Trophoblast cell (in vitro differentiated cells and primary cell): ENCODE measurements at regions not wholly inside any gene's neighbourhood (a gene's known extent, or its start where the extent isn't known, plus 50 kb on each side); places are given as distances from the start of the nearest gene placed in this dataset.
A peak's percentile ranks its signal among the peaks of the same experiment; 100 is the strongest.

ENCODE experiments used
- DNase-seq, 2 donors: peaks; one replicate each; pipeline ENCODE4 v3.0.0-alpha.2; 2016
- H2AFZ ChIP-seq: 2 replicates; pipeline ENCODE4 v1.6.1; 2013; ENCODE audit warnings: low read length, moderate library complexity, mild to moderate bottlenecking; ENCODE audit not compliant: insufficient read depth, poor library complexity
- H2AK5ac ChIP-seq: 2 replicates; pipeline ENCODE4 v1.6.1; 2013; ENCODE audit warnings: mild to moderate bottlenecking, low read length
- H2BK120ac ChIP-seq: 2 replicates; pipeline ENCODE4 v1.6.1; 2013; ENCODE audit warnings: low read length, mild to moderate bottlenecking, moderate library complexity; ENCODE audit not compliant: insufficient read depth, poor library complexity
- H2BK12ac ChIP-seq: 2 replicates; pipeline ENCODE4 v1.6.1; 2013; ENCODE audit warnings: mild to moderate bottlenecking, low read length, moderate library complexity
- H2BK5ac ChIP-seq: 2 replicates; pipeline ENCODE4 v1.6.1; 2013; ENCODE audit warnings: low read length, low read depth, moderate library complexity, mild to moderate bottlenecking; ENCODE audit not compliant: poor library complexity
- H3K14ac ChIP-seq: 2 replicates; pipeline ENCODE4 v1.6.1; 2013; ENCODE audit warnings: mild to moderate bottlenecking, low read length
- H3K18ac ChIP-seq: 2 replicates; pipeline ENCODE4 v1.6.1; 2013; ENCODE audit warnings: mild to moderate bottlenecking, low read length
- H3K23ac ChIP-seq: 2 replicates; pipeline ENCODE4 v1.6.1; 2013; ENCODE audit warnings: low read length
- H3K27ac ChIP-seq: 2 replicates; pipeline ENCODE4 v1.5.1; 2013; ENCODE audit warnings: low read depth, mild to moderate bottlenecking, inconsistent platforms, low read length, moderate library complexity
- H3K27me3 ChIP-seq: 2 replicates; pipeline ENCODE4 v1.6.1; 2013; ENCODE audit warnings: inconsistent platforms, mild to moderate bottlenecking, low read length, moderate library complexity; ENCODE audit not compliant: insufficient read depth
- H3K36me3 ChIP-seq, 2 experiments: 1 replicate in 1 of 2; 2 replicates in 1 of 2; pipeline ENCODE4 v1.6.1; 2013; ENCODE audit warnings: low read length in 2 of 2, mild to moderate bottlenecking in 2 of 2, moderate library complexity in 1 of 2; ENCODE audit not compliant: insufficient read depth in 2 of 2, control insufficient read depth in 1 of 2
- H3K4ac ChIP-seq: 2 replicates; pipeline ENCODE4 v1.6.1; 2013; ENCODE audit warnings: low read depth, mild to moderate bottlenecking, low read length, moderate library complexity
- H3K4me1 ChIP-seq, 2 experiments: 1 replicate in 1 of 2; 2 replicates in 1 of 2; pipeline ENCODE4 v1.6.1; 2013; ENCODE audit warnings: low read length in 2 of 2, mild to moderate bottlenecking in 2 of 2, moderate library complexity in 1 of 2; ENCODE audit not compliant: insufficient read depth in 2 of 2, control insufficient read depth in 1 of 2
- H3K4me2 ChIP-seq: 2 replicates; pipeline ENCODE4 v1.6.1; 2013; ENCODE audit warnings: inconsistent platforms, mild to moderate bottlenecking, low read length, moderate library complexity
- H3K4me3 ChIP-seq: 2 replicates; pipeline ENCODE4 v1.5.1; 2013; ENCODE audit warnings: mild to moderate bottlenecking, low read depth, low read length, inconsistent platforms
- H3K79me1 ChIP-seq: one replicate; pipeline ENCODE4 v1.6.1; 2013; ENCODE audit warnings: low read length
- H3K79me2 ChIP-seq: 2 replicates; pipeline ENCODE4 v1.6.1; 2013; ENCODE audit warnings: low read length, mild to moderate bottlenecking; ENCODE audit not compliant: control insufficient read depth, insufficient read depth, poor library complexity
- H3K9ac ChIP-seq: 2 replicates; pipeline ENCODE4 v1.6.1; 2013; ENCODE audit warnings: mild to moderate bottlenecking, low read length
- H3K9me3 ChIP-seq: 2 replicates; pipeline ENCODE4 v1.6.1; 2013; ENCODE audit warnings: low read depth, mild to moderate bottlenecking, control low read depth, inconsistent platforms, low read length; ENCODE audit not compliant: insufficient read depth
- H4K12ac ChIP-seq: 2 replicates; pipeline ENCODE4 v1.6.1; 2013; ENCODE audit warnings: low read depth, mild to moderate bottlenecking, low read length, moderate library complexity
- H4K8ac ChIP-seq: 2 replicates; pipeline ENCODE4 v1.6.1; 2013; ENCODE audit warnings: low read depth, mild to moderate bottlenecking, low read length, moderate library complexity
- H4K91ac ChIP-seq: one replicate; pipeline ENCODE4 v1.6.1; 2013; ENCODE audit warnings: low read depth, mild to moderate bottlenecking, low read length, moderate library complexity
- WGBS: extraction: QIAGEN DNeasy Blood & Tissue Kit; methylation state at CpG from one replicate; pipeline ENCODE4 v1.1.7; 2013; ENCODE audit warnings: missing lambda C conversion rate; ENCODE audit not compliant: insufficient read length, insufficient coverage; ENCODE audit errors: extremely low coverage; 5-methylcytosine and 5-hydroxymethylcytosine counted together

DNA sequence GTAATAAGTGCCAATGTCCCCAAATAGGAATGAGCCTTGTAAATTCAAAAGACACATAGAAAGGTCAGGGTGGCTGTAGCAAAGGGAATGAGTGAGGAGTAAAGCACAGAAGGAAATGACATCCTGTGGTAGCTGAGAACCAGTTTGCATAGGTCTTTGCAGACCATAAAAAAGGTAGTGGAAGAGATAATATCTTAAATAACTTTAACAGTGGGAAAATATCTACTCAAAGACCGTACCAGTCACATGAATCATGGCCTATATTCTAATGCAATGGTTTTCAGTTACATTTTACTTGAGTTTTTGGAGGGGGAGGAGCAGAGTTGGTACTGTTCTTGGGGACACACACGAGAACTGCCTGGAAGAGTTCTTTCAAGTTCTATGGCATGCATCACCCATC, 297.3 kb upstream of the ADAMTS9 start:
- Histone ChIP-seq H3K79me2 (no peaks in the 10 kb centered on the region), H2BK120ac (no peak overlapping the region), H2AK5ac (no peak overlapping the region), H3K27me3 (no peaks in the 10 kb centered on the region), H3K9ac (no peak overlapping the region), H3K36me3 (no peaks in the 10 kb centered on the region), H3K23ac (no peak overlapping the region), H3K4me2 (no peak overlapping the region), H3K27ac (no peak overlapping the region), H4K91ac (no peak overlapping the region), H3K4me1 (no peaks in the 10 kb centered on the region), H3K18ac (no peak overlapping the region), H2BK5ac (no peak overlapping the region), H3K79me1 (no peaks in the 10 kb centered on the region), H3K4me3 (no peak overlapping the region), H4K8ac (no peak overlapping the region), H4K12ac (no peak overlapping the region), H3K4ac (no peak overlapping the region), H2BK12ac (no peak overlapping the region), H3K9me3 (no peaks in the 10 kb centered on the region), H3K14ac (no peak overlapping the region), H2AFZ (no peak overlapping the region)
- WGBS, result no CpG with 5 or more reads among the region's 2 CpGs
- peak in 1 of 2 donors; percentile 27 for DNase-seq

DNA sequence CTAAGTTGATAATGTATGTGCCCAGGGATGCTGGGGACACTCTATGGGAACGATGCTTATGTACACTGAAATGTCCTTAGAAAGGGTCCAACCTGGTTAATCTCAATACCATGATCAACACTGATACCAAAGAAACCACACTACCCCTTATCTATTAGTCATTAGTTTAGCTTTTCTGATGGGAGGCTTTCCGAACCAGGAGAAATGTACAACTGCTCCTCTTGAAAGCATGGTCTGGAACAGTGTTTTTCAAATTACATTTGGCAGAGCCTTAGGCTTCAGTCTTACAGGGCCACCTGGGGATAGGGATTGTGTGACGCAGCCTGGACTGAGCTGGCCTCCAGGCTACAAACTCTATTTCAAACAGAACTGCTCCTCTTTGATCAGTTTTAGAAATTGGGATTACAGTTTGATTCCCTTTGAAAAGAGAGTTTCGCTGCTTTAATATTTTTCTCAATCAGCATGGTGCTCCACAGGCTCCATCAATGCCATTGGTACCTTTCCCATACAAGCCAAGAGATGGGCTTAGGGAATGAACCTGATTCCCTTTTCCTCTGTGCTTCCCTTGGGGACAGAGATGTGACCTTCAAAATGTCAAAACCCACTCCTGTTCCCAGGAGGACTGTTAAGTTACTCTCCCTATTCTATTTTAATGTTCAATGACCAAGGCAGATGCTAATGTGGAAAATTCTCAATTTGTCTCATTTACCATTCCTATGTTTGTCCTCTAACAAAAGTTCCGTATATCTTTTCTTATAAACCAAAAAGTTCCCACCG, 296.0 kb upstream of the ADAMTS9 start:
- no peak overlapping the region for H4K91ac ChIP-seq
- no peaks in the 10 kb centered on the region for H3K79me1 ChIP-seq
- no peak overlapping the region for H4K12ac ChIP-seq
- H3K4me3 ChIP-seq, result no peak overlapping the region
- no peak overlapping the region for H3K4ac ChIP-seq
- H3K23ac ChIP-seq, result no peak overlapping the region
- H3K36me3 ChIP-seq, result no peaks in the 10 kb centered on the region
- H3K9me3 ChIP-seq, result no peaks in the 10 kb centered on the region
- no peak for DNase-seq
- no peak overlapping the region for H3K27ac ChIP-seq
- no peaks in the 10 kb centered on the region for H3K79me2 ChIP-seq
- no peak overlapping the region for H4K8ac ChIP-seq
- H3K4me1 ChIP-seq, result no peaks in the 10 kb centered on the region
- no peak overlapping the region for H2BK5ac ChIP-seq
- H3K14ac ChIP-seq, result no peak overlapping the region
- no peak overlapping the region for H2AFZ ChIP-seq
- no peak overlapping the region for H3K18ac ChIP-seq
- no peak overlapping the region for H3K4me2 ChIP-seq
- H2AK5ac ChIP-seq, result no peak overlapping the region
- no CpG with 5 or more reads among the region's 6 CpGs for WGBS
- H3K9ac ChIP-seq, result no peak overlapping the region
- no peak overlapping the region for H2BK12ac ChIP-seq
- no peaks in the 10 kb centered on the region for H3K27me3 ChIP-seq
- no peak overlapping the region for H2BK120ac ChIP-seq

DNA sequence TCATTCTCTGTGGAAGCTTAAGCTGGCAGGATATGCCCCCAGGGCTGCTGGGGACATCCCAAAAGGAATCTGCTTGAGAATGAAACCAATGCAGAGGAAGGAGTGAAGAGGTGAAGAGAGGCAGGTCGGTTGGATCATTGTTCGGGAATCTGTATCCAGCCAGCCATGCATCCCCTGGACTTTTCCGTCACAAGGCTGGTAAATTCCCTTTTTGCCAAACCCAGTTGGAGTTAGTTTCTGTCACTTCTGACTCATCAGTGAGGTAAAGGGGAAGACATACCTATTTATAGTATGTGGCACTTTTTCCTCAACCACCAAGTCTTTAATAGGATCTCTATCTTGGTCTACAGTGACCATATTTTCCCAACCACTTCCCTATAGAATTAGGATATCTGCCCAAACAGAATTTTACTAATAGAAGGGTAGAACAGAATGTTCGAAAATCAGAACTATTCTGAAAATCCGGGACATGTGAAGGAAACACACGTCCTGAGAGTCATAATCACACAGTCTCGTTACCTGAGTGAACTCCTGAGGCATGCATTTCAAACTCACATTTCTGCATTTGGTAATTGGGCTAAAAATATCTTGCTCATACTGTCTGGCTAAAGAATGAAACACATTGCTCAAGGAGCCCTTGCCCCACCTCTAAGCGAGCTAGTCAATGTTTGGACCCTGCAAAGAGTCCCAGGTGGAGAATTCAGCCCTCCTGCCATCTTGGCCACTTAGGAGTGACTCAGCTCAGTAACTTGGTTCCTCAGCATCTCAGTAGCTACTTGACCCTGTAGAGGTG, 289.7 kb upstream of the ADAMTS9 start:
- Histone ChIP-seq H2BK5ac (peak overlapping the region; percentile 34), H4K12ac (no peak overlapping the region), H3K36me3 (no peaks in the 10 kb centered on the region), H3K4me3 (no peak overlapping the region), H2AFZ (no peak overlapping the region), H3K4me2 (no peak overlapping the region), H2AK5ac (no peak overlapping the region), H2BK120ac (no peak overlapping the region), H4K8ac (no peak overlapping the region), H3K27ac (peak overlapping the region; percentile 67), H2BK12ac (peak overlapping the region; percentile 20), H3K18ac (no peak overlapping the region), H3K23ac (no peak overlapping the region), H3K79me2 (no peaks in the 10 kb centered on the region), H3K9me3 (no peaks in the 10 kb centered on the region), H3K4me1 (peaks cover 10 to 21% of the 10 kb centered on the region in 2 experiments), H4K91ac (peak overlapping the region; percentile 38), H3K4ac (peak overlapping the region; percentile 7), H3K79me1 (peaks cover 14% of the 10 kb centered on the region), H3K27me3 (no peaks in the 10 kb centered on the region), H3K9ac (no peak overlapping the region), H3K14ac (peak overlapping the region; percentile 16)
- no CpG with 5 or more reads among the region's 8 CpGs for WGBS
- DNase-seq, result peak; percentile 95 to 96

DNA sequence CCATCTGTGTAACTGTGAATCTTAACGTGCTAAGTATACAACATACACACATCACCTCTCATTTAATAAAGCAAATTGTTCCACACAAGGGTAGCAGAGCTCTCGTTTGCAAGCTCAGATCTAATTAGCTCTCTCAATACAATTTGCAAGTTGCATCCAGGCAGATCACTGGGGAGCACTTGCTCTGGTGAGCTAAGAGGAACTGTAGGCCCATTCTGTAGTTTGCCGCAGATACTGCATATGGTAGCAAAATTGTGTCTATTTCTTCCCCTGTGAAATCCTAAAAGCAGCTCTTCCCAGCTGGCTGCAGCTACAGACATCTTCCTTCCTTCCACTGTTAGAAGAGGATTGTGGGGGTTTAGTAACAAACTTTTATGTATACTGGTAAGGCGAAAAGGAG, 288.7 kb upstream of the ADAMTS9 start:
- Histone ChIP-seq H2AK5ac (no peak overlapping the region), H3K9ac (no peak overlapping the region), H4K91ac (no peak overlapping the region), H3K27me3 (no peaks in the 10 kb centered on the region), H3K79me2 (no peaks in the 10 kb centered on the region), H3K4me2 (no peak overlapping the region), H3K14ac (no peak overlapping the region), H3K9me3 (no peaks in the 10 kb centered on the region), H2BK12ac (peak overlapping the region; percentile 15), H3K27ac (no peak overlapping the region), H3K4ac (no peak overlapping the region), H3K36me3 (no peaks in the 10 kb centered on the region), H3K4me3 (no peak overlapping the region), H3K79me1 (peaks cover 14% of the 10 kb centered on the region), H3K4me1 (peaks cover 10 to 21% of the 10 kb centered on the region in 2 experiments), H3K23ac (no peak overlapping the region), H2BK120ac (peak overlapping the region; percentile 4), H2BK5ac (no peak overlapping the region), H2AFZ (no peak overlapping the region), H3K18ac (no peak overlapping the region), H4K12ac (no peak overlapping the region), H4K8ac (no peak overlapping the region)
- DNase-seq, result no peak
- WGBS, result no CpG with 5 or more reads among the region's 4 CpGs
